ENCODE measurements at regions not wholly inside any gene's neighbourhood (a gene's known extent, or its start where the extent isn't known, plus 50 kb on each side); places are given as distances from the start of the nearest gene placed in this dataset.

DNA sequence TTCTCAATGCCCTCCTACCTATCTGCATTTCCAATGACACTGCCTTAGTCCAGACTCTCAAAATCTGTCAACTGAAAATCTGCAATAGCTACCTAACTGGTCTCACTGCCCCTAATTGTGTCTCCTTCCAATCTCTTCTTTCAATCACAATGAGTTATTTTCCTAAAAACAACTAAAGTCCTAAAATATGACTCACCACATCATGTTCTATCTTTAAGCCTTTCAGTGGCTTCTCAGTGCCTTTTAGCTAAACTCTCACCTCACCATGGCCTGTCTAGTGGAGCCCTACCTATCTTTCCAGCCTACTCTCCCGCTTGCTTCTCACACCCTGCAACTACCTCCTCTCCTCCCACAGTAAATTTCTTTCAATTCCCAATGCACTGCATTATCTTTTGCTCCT is 220.9 kb upstream of the PKDCC start:
- TF ChIP-seq, protein P1, sequence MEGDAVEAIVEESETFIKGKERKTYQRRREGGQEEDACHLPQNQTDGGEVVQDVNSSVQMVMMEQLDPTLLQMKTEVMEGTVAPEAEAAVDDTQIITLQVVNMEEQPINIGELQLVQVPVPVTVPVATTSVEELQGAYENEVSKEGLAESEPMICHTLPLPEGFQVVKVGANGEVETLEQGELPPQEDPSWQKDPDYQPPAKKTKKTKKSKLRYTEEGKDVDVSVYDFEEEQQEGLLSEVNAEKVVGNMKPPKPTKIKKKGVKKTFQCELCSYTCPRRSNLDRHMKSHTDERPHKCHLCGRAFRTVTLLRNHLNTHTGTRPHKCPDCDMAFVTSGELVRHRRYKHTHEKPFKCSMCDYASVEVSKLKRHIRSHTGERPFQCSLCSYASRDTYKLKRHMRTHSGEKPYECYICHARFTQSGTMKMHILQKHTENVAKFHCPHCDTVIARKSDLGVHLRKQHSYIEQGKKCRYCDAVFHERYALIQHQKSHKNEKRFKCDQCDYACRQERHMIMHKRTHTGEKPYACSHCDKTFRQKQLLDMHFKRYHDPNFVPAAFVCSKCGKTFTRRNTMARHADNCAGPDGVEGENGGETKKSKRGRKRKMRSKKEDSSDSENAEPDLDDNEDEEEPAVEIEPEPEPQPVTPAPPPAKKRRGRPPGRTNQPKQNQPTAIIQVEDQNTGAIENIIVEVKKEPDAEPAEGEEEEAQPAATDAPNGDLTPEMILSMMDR (IDR thresholded peaks at IDR 0.05) = no peak
- no peak for TF ChIP-seq POLR2A (IDR thresholded peaks at IDR 0.05)
- no peak for DNase-seq
- Histone ChIP-seq H3K27ac (no peak overlapping the region), H3K4me3 (no peak overlapping the region), H3K9me3 (no peaks in the 10 kb centered on the region), H3K36me3 (no peaks in the 10 kb centered on the region), H3K27me3 (no peaks in the 10 kb centered on the region), H3K4me1 (no peaks in the 10 kb centered on the region)
- intact Hi-C loops (cut with DNase I; ENCODE audit: low total_unique reads) = no loop called here

DNA sequence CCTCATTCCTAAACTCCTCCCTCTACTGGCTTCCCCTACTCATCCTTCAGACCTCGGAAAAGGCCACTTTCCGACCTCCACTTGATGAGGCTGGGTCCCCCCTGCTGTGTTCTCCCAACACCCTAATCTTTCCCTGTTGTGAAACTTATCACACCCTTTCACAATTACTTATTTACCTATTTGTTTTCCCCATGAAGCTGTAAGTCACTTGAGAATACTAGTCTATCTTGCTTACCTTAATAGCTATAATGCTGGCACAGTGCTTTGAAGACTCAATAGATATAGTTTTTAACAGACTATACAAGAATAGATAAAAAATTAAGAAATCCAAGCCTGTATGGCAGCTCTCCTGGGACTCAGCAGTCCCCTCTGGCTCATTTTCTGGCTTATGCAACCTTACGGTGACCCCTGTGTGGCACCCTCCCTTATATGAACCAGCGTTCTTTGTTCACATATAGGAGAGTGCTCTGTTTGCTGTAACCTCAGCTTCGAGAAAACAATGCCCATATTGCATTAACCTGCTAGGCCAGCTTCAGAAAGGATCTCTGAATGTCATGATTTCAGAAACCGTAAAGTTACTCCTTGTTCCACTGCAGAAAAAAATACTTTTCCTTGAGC is 220.4 kb upstream of the PKDCC start:
- intact Hi-C loops (cut with DNase I; ENCODE audit: low total_unique reads) = no loop called here
- no peaks in the 10 kb centered on the region for H3K36me3 ChIP-seq

DNA sequence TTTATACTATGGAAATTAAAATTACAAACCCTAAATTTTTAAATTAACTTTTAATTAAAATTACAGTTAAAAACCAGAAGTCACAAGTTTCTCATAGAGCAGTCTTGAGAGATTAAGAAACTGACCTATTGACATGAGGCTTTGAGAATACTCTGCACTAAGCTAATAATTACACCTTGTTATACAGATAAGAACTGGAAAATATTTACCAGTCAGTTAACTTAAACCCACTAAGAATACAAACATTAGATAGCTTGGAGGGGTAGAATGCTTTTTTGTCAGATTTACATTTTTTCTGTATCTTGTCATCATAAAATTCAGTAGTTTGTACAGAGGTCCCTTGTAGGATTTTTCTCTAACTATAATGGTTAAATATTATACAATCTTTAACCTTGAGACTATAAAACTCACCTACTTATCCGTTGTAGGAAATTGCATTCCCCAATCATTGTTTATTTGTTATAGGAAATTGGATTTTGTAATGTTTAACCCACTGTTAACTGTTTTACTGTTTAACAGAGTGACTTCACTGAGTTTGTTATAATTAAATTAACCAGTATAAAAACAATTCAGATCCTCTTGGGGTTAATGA is 219.7 kb upstream of the PKDCC start:
- DNase-seq = no peak
- intact Hi-C loops (cut with DNase I; ENCODE audit: low total_unique reads) = no loop called here
- Histone ChIP-seq H3K36me3 (no peaks in the 10 kb centered on the region), H3K4me1 (no peaks in the 10 kb centered on the region), H3K27ac (no peak overlapping the region), H3K9me3 (no peaks in the 10 kb centered on the region), H3K27me3 (no peaks in the 10 kb centered on the region), H3K4me3 (no peak overlapping the region)
- TF ChIP-seq, protein P1 (IDR thresholded peaks at IDR 0.05) = no peak

More for the DNA sequence above, 220.4 kb upstream of the PKDCC start:
- no peaks in the 10 kb centered on the region for H3K4me1 ChIP-seq
- no peak for TF ChIP-seq POLR2A (IDR thresholded peaks at IDR 0.05)
- TF ChIP-seq, protein P1 (IDR thresholded peaks at IDR 0.05) = no peak
- H3K27me3 ChIP-seq = no peaks in the 10 kb centered on the region
- H3K9me3 ChIP-seq = no peaks in the 10 kb centered on the region
- DNase-seq = no peak
- no peak overlapping the region for H3K4me3 ChIP-seq
- H3K27ac ChIP-seq = no peak overlapping the region

DNA sequence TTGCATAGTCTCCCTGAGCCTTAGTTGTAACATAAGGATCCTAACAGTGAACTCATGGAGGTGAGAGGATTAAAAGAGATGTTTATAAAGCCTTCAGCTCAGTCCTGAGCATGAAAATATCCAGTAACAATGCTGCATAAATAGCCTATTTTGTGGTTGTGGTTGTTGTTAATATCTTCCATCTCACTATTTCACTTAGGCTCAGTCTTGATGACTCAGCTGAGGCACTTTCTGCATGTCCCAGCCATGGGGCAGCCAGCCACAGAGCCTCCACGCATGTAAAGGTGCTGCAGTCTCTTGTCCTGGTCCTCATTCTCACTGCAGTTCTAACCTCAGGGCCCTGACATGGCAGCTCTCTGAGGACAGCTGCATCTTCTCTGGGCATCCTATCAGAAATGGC is 218.8 kb upstream of the PKDCC start:
- Histone ChIP-seq H3K4me3 (no peak overlapping the region), H3K9me3 (no peaks in the 10 kb centered on the region), H3K27me3 (no peaks in the 10 kb centered on the region), H3K36me3 (no peaks in the 10 kb centered on the region), H3K4me1 (no peaks in the 10 kb centered on the region), H3K27ac (no peak overlapping the region)
- no peak for DNase-seq
- intact Hi-C loops (cut with DNase I; ENCODE audit: low total_unique reads) = no loop called here
- TF ChIP-seq, protein P1 (IDR thresholded peaks at IDR 0.05) = no peak
- TF ChIP-seq POLR2A (IDR thresholded peaks at IDR 0.05) = no peak

DNA sequence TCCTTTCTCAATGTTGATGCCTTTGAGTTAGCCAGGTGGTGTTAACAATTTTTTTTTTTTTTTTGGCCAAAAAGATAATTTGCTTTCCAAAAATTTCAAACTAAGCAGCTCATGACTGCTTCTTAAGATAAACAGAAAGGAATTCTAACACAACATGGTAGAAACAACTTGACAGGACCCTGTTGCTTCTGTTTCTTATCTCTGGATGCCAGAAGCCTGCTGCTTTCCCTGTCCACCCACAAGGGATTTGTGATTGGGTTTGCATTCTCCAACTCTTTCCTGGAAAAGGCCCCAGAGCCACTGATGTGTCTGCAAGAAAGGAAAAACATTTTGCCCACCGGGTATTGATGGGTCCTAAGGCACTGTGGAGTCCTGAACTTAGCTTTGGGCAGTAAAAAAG is 217.2 kb upstream of the PKDCC start:
- Histone ChIP-seq H3K9me3 (no peaks in the 10 kb centered on the region), H3K36me3 (no peaks in the 10 kb centered on the region), H3K4me1 (no peaks in the 10 kb centered on the region), H3K27me3 (no peaks in the 10 kb centered on the region), H3K27ac (no peak overlapping the region), H3K4me3 (no peak overlapping the region)
- TF ChIP-seq POLR2A (IDR thresholded peaks at IDR 0.05) = no peak
- TF ChIP-seq, protein P1 (IDR thresholded peaks at IDR 0.05) = no peak
- no peak for DNase-seq
- intact Hi-C loops (cut with DNase I; ENCODE audit: low total_unique reads) = no loop called here

All from uterus (tissue), 3 donors.